ENCODE measurements at regions not wholly inside any gene's neighbourhood (a gene's known extent, or its start where the extent isn't known, plus 50 kb on each side); places are given as distances from the start of the nearest gene placed in this dataset.

- CTCF ChIA-PET: no interaction called here
- Histone ChIP-seq H2AFZ (ENCODE audit: low read depth, low read length, poor library complexity, severe bottlenecking) (no peak overlapping the region), H3K27me3 (ENCODE audit: insufficient read depth, low read length) (no peaks in the 10 kb centered on the region), H3K27ac (ENCODE audit: low read depth, low read length) (no peak overlapping the region), H3K79me2 (ENCODE audit: insufficient read depth, low read length) (no peaks in the 10 kb centered on the region), H4K20me1 (ENCODE audit: insufficient read depth) (no peaks in the 10 kb centered on the region), H3K9me3 (ENCODE audit: control insufficient read depth in 1 of 2, insufficient read depth in 1 of 2, low read depth in 1 of 2, low read length in 2 of 2) (no peaks in the 10 kb centered on the region), H3K9ac (ENCODE audit: low read length) (no peak overlapping the region), H3K4me2 (ENCODE audit: low read length) (no peak overlapping the region), H3K4me3 (replicated peaks in 1 of 2; ENCODE audit: low read depth in 1 of 2, low read length in 2 of 2) (no peak overlapping the region), H3K9me2 (ENCODE audit: insufficient read depth) (no peaks in the 10 kb centered on the region), H3K4me1 (ENCODE audit: control insufficient read depth in 1 of 2, insufficient read depth in 2 of 2, low read length in 2 of 2) (no peaks in the 10 kb centered on the region), H3K36me3 (ENCODE audit: control insufficient read depth in 1 of 2, insufficient read depth in 2 of 2, low read length in 2 of 2) (no peaks in the 10 kb centered on the region)
- POLR2A ChIA-PET: no interaction called here
- DNase-seq (ENCODE audit: low read depth, low spot score) (no peak), ATAC-seq (no peak)
- no peak for TF ChIP-seq EZH2phosphoT487 (IDR thresholded peaks at IDR 0.05; ENCODE audit: borderline replicate concordance)
- no peak for TF ChIP-seq ATF3 (IDR thresholded peaks at IDR 0.05)
- no peak for TF ChIP-seq TCF7L2 (IDR thresholded peaks at IDR 0.05; ENCODE audit: borderline replicate concordance, extremely low read depth, insufficient read depth, insufficient read length)
- TF ChIP-seq, protein P1, sequence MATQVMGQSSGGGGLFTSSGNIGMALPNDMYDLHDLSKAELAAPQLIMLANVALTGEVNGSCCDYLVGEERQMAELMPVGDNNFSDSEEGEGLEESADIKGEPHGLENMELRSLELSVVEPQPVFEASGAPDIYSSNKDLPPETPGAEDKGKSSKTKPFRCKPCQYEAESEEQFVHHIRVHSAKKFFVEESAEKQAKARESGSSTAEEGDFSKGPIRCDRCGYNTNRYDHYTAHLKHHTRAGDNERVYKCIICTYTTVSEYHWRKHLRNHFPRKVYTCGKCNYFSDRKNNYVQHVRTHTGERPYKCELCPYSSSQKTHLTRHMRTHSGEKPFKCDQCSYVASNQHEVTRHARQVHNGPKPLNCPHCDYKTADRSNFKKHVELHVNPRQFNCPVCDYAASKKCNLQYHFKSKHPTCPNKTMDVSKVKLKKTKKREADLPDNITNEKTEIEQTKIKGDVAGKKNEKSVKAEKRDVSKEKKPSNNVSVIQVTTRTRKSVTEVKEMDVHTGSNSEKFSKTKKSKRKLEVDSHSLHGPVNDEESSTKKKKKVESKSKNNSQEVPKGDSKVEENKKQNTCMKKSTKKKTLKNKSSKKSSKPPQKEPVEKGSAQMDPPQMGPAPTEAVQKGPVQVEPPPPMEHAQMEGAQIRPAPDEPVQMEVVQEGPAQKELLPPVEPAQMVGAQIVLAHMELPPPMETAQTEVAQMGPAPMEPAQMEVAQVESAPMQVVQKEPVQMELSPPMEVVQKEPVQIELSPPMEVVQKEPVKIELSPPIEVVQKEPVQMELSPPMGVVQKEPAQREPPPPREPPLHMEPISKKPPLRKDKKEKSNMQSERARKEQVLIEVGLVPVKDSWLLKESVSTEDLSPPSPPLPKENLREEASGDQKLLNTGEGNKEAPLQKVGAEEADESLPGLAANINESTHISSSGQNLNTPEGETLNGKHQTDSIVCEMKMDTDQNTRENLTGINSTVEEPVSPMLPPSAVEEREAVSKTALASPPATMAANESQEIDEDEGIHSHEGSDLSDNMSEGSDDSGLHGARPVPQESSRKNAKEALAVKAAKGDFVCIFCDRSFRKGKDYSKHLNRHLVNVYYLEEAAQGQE (IDR thresholded peaks at IDR 0.05; ENCODE audit: low read depth): no peak
- no peak for TF ChIP-seq SRF (IDR thresholded peaks at IDR 0.05; ENCODE audit: low read depth)
- TF ChIP-seq SP1 (IDR thresholded peaks at IDR 0.05; ENCODE audit: low read depth): no peak
- no peak for TF ChIP-seq EGR1 (IDR thresholded peaks at IDR 0.05; ENCODE audit: low read depth)
- TF ChIP-seq CBX3 (IDR thresholded peaks at IDR 0.05; ENCODE audit: low read depth): no peak
- TF ChIP-seq POLR2AphosphoS5 (IDR thresholded peaks at IDR 0.05; ENCODE audit: low read depth, low read length): no peak
- no peak for TF ChIP-seq MAX (IDR thresholded peaks at IDR 0.05)
- TF ChIP-seq, protein P2, sequence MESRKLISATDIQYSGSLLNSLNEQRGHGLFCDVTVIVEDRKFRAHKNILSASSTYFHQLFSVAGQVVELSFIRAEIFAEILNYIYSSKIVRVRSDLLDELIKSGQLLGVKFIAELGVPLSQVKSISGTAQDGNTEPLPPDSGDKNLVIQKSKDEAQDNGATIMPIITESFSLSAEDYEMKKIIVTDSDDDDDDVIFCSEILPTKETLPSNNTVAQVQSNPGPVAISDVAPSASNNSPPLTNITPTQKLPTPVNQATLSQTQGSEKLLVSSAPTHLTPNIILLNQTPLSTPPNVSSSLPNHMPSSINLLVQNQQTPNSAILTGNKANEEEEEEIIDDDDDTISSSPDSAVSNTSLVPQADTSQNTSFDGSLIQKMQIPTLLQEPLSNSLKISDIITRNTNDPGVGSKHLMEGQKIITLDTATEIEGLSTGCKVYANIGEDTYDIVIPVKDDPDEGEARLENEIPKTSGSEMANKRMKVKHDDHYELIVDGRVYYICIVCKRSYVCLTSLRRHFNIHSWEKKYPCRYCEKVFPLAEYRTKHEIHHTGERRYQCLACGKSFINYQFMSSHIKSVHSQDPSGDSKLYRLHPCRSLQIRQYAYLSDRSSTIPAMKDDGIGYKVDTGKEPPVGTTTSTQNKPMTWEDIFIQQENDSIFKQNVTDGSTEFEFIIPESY (IDR thresholded peaks at IDR 0.05; ENCODE audit: extremely low read depth, insufficient replicate concordance, low read length): no peak
- TF ChIP-seq CEBPB (IDR thresholded peaks at IDR 0.05; ENCODE audit: low read depth): no peak
- TF ChIP-seq POLR2A (IDR thresholded peaks at IDR 0.05; ENCODE audit: borderline replicate concordance, extremely low read depth, insufficient read depth, insufficient read length): no peak
- RAD21 ChIA-PET (ENCODE audit: low non-redundant PET in 1 of 2, low total read pairs in 2 of 2, uncharacterized antibody in 2 of 2, unreplicated experiment in 2 of 2): no interaction called here
- intact Hi-C loops (cut with micrococcal nuclease): no loop called here
- BruUV-seq (replicated peaks): no TSS peak
These were observed 1314.0 kb downstream of the PCDH19 start for GRCh38 chrX:99095965-99096635.
